NCI-H1417 treated with DMSO at 0.1 percent for 48 hours (cell line): ENCODE measurements at regions not wholly inside any gene's neighbourhood (a gene's known extent, or its start where the extent isn't known, plus 50 kb on each side); places are given as distances from the start of the nearest gene placed in this dataset.
A peak's percentile ranks its signal among the peaks of the same experiment; 100 is the strongest.

Source experiments
- DNase-seq: peaks from one replicate; lab custom pipeline; 2025; lab: John Stamatoyannopoulos, UW

DNA sequence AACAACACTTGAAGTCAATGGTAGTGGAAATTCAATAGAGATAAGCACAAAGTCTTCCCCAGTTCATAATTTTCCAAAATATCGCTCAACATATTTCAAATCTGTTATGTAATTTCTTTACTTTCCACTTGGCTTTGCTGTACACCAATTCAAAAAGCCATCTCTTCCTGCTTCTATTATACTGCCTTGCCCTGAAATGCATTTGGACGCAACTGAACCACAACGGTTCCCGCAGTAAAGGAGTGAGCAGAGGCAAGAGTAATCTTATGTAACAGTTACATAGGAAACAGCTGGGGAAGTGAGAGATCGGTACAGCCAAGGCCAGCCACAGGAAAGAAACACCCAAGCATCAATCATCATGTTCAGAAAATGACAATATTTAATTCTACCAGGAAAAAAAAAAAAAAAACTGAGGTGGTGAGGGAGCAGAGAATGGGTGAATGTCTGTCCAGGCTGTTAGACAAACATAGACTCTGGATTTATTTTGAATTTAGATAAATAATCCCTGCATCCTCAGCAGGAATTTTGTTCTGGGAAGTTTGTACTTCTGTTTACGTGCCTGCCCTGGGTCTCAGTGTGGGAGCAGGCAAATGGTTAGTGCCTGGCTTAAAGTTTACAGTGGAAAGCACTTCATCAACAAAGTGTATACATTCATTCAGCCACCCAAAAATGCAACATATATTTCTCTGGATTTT, 392.2 kb downstream of the ETS1 start:
- DNase-seq: no peak

DNA sequence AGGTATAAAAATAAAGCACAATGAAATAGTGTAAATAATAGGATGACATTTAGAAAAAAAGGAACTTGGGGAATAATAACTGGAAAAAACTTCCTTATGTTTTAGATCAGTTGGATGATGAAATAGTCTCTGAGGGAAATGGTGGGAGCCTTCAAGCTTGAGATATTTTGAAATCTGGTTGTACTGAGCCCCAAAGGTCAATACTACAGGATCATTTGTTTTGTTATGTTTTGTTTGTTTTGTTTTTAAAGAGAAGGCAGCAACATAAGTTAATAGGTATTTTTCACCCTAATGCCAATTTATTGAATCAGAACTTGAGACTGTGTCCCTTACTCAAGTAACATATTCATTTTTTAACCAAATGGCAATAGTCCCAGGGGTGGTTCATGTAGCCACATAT, 393.1 kb downstream of the ETS1 start:
- DNase-seq: no peak

DNA sequence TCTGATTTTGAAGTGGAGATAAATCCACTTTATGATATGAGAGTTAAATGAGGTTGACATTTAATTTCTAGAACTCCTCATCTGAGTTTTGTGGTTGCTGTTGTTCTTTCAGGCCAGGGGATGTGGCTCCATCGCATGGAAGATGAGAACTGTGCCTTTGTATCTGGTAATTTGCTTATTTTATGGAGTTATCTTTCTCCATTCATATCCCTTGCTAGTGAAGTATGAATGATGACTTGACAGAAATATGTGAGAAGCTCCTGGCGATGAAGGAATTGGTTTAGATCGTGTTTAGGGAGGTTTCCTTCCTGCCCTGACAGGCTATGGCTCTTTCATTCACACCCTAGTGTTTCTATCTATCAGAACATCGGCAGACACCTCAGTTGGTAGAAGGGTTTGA, 393.7 kb downstream of the ETS1 start:
- DNase-seq: no peak

DNA sequence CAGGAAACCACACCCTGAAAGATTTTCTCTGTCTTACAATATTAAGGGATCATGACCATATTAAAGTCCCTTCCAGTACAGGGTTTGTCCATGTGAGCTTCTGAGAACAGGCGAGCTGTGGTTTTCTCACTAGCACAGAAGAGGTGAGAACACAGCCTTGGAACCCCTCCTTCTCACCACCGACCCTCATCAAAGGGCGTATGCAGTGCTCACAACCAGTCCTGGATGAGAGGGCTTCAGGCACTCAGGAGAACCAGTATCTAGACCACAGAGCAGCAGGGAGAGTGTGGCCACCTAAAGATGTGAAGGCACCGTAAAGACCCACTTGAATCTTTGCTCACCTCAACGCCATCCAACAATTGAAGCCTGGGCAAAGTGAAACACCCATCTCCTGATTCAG, 397.0 kb downstream of the ETS1 start:
- no peak for DNase-seq

DNA sequence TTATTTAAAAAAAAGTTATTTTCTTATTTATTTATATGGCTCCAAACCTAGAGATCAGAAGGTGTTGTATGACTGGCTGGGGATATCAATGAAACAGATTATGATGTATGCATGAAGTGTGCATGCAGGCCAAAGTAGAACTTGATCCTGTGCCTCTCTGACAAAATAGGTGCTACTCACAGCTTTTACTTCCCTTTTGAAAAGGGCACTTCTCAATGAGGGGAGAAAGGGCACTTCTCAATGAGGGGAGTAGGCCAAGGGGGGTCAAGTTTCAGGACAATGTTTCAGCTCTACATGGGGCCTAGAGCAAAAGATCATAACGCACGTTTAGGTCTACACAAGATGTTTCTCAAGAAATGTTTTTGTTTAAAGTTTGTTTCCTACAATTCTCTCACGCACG, 397.5 kb downstream of the ETS1 start:
- DNase-seq: no peak

DNA sequence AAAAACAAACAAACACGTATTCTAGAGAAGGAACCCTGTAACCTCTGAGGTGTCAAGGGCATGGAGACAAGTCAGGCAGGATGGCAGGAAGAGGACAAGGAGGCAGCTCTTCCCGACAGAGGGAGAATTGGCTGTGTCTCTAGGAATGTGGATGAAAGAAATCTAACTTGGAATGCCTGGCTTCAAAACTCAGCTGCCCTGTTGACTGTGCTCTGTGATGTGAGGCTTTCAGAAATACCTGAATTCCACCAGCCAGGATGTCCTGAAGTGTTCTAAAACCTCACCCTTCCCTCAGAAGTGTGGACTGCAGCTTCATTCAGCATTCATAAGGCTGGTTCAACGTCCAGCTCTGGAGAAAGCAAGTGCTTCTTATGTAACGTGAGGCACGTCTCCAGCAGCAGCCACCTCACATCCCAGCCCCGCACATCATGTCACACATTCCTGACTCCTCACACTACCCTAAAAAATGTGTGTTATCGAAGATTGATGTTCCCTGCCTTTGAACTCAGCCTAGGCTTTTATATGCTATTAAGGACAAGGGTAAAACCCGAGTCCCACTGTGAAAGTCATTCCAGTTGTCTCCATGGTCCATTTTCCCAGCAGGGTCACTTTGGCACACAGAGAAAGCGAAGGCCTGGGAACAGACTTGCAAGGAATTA, 398.9 kb downstream of the ETS1 start:
- no peak for DNase-seq

DNA sequence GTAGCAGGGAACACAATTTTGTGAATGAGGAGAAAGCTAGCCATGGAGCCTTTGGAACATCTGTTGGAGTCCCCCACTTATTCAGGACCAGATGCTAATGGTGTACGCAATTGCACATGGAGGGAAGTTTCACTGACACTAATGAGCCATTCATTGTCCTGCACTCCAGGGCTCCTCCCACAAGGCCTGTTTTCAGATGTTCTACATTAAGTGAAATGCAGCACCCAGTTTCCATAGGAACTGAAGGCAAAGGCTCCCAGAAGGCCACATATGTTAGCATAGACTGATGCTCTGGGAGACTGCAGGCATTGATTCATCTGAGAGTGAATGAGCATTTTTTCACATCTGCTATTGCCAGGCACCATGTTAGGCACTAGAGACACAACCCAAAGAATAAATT, 399.5 kb downstream of the ETS1 start:
- no peak for DNase-seq

DNA sequence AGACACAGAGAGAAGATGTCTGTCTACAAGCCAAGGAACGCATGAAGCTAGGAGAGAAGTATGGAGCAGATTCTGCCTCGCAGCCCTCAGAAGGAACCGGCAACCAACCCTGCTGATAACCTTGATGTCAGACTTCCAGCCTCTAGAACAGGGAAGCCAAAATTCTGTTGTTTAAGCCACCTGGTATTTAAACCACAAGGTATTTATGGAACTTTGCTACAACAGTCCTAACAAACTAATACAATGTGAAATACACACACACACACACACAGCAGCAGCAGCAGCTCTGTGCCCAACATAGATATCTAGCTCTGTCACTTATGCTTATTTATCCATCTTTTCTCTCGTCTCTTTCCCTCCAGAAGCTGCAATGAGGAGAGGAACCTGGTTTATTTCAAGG, 400.0 kb downstream of the ETS1 start:
- DNase-seq: no peak

DNA sequence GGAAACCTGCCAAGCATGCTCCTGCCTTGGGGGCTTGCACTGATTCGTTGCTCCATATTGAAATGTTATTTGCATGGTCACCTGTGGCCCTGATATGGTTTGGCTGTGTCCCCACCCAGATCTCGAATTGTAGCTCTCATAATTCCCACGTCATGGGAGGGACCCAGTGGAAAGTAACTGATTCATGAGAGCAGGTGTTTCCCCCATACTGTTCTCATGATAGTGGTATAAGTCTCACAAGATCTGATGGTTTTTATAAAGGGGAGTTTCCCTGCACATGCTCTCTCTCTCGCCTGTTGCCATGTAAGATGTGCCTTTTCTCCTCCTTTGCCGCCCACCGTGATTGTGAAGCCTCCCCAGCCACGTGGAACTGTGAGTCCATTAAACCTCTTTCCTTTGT, 402.4 kb downstream of the ETS1 start:
- DNase-seq: no peak

DNA sequence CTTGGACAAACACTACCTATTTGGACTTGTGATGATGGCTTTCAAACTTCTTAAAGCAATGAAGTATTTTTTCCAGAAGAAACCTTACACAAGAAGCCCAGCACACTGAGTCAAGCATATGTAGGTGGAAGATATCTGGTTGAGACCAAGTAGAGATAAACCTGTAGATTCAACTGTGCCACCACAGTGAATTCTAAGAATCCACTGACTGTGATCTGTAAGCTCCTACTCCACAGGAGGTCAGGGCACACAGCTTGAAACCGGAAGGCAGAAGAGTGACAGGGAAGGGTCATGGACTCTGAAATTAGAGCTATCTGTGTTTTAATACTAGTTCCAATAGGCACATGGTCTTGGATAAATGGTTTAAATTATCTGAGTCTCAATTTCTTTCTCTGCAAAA, 404.5 kb downstream of the ETS1 start:
- DNase-seq: no peak

DNA sequence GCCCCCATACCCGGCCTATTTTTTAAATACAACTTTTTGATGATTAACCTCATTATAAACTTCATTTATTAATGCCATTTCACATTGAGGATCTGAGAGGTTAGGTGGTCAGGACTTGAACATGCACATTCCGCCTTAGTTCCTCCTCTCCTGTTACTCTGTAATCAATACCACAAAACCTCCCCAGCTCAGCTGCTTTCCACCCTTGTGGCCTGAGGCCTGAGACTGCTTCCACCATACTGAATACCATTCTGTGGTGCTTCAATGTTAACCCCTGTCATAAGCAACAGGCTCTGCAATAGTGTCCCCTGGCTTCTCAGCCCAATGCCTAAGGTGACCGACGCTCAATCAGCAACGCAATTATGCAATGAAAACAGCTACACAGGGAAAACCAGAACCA, 405.4 kb downstream of the ETS1 start:
- no peak for DNase-seq

DNA sequence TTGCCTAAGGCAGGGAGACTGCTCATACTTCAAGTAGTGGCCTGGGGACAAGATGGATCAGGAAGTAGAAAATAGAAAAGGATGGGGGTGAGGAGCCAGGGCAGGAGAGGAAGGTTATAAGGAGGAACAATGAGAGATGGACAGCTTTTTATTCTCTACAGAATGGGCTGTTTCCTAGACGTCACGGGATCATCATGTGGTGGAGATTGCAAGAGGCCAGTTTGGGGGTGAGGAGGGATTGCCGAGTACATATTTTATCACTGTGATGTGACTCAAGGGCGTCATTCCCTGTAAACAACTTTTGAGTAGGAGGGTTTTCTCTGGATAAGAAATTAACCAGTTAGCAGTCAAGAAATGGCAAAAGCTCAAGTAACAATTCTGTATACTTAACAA, 406.3 kb downstream of the ETS1 start:
- DNase-seq: no peak

DNA sequence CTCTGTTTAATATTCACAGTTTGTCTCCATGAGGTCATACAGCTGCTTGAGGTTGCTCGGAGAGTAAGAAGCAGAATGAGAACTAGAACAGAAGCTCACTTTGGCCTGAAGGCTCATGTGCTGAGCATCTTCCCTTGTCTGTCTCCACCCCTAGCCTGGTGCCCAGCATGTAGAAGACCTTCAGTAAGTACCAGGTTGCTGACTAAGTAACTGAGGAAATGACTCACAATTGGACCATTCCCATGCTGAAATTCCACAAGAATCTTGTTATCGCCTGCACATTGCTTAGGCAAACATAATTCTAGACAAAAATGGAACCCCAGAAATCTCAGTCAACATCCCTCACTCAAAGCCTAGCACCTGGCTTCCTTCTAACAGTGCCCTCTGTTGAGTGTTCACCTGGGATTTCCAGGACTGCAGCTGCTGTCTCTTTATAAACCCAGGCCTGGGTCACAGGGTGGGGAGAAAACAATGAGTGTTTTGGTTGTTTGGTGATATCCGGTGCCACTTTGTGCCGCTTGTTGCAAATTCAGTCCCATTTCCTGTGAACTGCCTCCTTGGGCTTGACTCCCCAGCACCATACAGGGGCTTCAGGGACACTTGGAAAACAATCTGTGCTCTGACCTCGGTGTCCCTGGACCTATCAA, 406.8 kb downstream of the ETS1 start:
- no peak for DNase-seq

DNA sequence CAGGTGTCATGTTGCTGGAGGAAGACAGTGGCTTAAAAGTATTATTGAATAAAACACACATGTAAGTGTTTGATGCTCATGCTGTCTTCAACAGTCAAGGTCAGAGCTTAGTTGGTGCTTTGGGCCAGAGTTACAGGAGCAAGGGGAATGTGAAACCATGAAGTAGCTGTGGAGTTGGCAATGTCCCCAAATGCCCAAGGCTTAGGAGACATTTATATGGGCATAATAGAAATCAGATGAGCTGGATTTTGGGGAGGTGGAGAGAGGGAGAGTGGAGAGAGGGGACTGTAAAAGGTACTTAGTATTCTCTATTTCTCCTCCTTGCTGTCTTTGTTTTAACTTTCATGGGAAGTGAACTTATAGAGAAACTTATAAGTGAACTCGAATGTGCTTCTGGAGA, 407.8 kb downstream of the ETS1 start:
- DNase-seq: no peak

DNA sequence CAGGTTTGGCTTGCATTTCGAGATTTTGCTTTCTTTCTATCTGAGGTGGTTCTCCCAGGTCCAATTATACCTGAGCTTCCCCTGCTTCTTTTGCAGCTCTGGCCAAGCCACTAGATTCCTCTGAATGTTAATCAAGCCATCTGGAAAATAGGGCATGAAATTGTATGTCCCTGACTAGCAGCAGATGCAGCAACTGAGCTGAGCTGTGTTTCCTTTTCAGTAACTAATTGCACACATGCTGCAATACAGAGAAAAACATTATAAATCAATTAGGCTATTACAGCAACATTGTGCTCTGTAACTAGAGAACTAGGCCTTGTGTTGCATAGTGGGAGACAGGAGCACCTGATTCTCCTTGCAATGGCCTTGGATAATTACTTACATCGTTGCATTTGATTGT, 408.3 kb downstream of the ETS1 start:
- DNase-seq: peak; percentile 77

DNA sequence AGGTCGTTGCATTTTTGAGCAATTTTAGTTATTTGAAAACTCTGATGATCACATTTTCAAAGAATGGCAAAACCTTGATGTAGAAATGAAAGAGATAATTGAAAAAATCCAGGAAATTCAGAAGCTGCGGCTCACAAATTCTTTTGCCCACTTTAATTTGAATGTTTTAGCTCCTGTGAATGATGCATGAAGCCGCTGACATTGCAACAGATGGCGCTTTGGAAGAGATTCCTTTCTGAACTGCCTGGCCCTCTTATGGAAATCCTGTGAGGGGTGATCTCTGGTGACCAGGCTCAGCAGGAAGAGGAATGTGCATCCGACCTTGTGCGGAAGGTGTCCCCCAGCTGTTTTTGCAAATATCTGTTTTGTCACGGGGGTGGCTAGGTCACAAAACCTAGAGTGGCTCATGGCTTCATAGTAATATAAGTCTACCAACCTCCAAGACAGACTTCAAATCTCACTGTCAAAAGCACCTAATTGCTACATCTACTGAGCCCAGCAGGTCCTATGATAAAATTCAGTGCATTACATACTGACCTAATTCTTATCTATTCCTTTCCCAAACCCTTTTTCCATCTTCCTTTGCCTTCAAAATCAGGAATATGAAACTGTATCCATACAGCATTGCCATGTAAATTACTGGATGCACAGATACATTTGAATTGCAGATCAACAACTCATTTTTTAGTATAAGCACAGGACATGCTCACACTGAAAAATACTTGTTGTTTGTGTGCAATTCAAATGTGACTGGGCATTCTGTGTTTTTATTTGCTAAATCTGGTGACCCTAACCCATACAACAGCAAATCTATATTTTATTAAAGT, 412.7 kb downstream of the ETS1 start:
- no peak for DNase-seq

DNA sequence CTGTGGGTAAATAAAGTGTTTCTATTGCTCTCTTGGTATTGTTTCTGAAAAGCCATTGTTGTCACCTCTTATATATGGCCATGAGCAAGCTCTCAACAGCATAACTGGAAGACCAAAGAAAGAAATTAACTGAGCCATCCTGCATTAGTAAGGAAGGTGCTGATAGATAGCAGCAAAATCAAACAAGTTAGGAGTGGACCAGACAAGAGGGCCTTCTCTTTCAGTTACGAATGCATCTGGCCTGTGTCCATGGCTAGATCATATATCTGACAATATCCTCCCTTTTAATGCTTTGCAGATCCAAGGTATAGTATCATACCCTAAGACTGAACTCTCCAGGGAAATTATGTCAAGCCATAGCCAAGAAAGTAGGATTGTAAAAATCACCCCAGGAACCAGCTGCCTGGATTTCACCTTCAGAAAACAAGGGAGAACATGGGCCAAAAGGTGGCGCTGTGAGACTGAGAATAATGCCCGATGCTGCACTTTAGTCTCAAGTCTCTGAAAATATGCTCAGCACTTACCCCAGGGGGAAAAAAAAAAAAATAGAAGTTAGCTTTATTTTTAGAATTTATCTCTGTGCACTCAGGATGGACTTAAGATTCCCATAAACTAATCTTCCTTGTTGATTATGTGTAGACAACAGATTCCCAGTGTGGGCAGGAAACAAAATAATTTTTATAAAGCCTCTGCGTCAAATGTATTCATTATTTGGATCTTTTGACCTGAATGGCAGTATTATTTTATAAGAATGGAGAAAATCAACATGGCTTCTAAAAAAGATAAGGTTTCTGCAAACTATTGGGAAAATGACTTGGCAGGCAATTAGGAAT, 415.1 kb downstream of the ETS1 start:
- DNase-seq: peak; percentile 60

DNA sequence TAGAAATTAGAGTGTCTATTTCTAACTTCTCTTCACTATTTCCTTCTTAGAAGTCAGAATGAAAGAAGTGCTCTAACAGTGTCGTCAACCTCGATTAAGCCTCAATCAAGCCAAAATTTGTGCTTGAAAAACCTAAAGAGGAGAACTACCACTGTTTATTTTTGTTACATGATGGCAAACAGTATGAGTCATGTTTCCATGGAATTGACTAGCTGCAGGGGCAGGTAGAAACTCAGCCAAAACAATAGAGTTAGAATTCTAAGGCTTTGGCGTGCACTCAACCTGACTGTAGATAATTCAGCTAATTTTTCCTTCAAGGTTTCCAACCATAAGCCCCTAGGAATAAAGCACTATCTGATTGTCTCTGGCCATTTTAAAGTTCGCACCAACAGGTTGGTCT, 415.9 kb downstream of the ETS1 start:
- DNase-seq: no peak

DNA sequence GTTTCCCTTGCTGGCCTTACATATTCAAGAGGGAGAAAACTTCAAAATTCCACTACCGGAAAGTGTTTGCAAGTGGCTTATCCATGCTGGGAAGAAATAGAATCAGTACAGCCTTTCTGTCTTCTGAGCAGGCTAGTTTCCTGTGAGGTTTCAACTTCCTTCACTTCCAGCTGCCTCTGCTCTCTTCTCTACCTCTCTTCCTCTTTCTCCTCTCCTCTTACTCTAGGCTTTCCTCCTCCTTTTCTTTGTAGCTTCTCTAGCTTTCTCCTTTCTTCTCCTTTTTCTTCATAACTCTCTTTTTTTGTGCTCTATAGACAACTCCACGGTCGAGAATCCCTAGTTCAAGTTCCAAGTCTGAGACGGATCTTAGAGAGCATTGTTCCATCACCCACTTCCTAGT, 421.8 kb downstream of the ETS1 start:
- no peak for DNase-seq

DNA sequence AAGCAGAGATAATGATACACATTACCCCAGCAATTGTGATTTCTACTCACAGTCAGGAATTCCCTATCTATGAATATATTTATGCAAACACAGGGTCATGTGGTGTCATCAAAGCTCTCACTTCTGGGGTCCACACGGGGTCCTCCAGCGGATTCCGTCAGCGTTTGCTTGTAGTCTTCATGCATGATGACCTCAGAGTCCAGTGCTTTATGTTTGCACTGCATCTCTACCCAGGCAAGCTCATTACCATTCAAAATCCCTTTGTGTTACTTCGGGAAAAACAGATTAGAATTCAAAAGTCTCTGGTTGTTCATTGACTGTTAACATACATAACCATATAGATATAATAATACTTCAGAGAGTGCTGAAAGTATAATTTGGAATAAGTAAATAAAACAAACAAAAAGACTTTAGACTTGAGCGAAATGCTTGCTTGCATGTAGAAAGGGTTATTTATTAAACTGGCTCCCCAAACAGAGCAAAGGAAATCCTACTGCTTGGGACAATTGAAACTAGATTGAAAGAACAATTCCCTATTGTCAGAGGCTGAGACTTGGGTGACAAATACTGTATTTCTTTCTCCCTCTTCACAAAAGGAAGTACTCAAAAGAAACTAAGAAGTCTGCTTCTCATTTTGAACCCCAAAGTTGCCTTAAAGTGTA, 423.1 kb downstream of the ETS1 start:
- no peak for DNase-seq

DNA sequence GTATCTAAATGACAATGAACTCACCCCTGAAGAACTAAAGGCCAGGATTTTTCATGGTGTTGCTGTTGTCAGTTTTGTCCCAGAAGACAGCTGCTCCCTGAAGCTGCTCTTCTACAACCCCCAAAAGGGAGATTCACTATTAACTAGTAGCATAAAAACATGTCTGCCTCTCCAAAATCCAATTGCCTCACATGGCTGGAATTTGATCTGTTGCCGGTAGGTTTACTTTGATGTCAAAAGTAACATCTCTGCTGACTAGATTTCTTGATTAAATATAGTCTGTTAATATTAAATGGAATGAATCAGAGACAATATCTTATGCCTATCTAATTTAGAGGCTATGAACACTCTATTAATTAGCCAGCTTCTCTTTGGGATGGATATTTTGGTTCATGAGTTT, 425.4 kb downstream of the ETS1 start:
- no peak for DNase-seq
